T-helper 2 cell treated with Interferon-gamma antibody and Interleukin-4, amounts not matched to agents 100 ng/mL and 5 ng/mL, for 36 hours (primary cell): ENCODE measurements at regions not wholly inside any gene's neighbourhood (a gene's known extent, or its start where the extent isn't known, plus 50 kb on each side); places are given as distances from the start of the nearest gene placed in this dataset.
"Not testable (repeated sequence)": the region's sequence is repeated elsewhere in the genome, so short reads cannot be mapped to it uniquely, and the experiment has no call there.

Experiments
- intact Hi-C: fragments of 100-400 bp; cut with micrococcal nuclease; formaldehyde crosslinking; loops from one replicate; pipeline ENCODE4 v1.15.1; 2023

DNA sequence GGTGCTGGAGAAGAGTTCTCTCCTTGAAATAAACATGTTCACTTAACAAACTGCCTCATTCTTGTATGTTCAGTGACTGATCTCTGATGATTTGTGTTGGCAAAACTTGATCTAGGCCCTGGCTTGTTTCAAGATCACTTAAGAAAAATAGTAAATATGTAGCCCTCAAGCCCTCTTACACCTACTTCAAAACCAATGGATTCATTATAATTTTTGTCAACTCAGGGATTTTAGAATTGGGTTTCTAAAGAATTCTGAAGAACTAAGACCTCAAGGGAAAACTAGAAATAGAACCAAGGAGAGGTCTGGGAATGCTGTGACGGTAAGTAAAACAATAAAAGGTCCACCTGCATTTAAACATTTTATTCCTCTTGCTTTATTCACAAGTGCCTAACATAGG lies 1731.6 kb upstream of the CELF4 start:
- intact Hi-C loops = no loop called here

- intact Hi-C loops = no loop called here
Observed at GRCh38 chr18:39296293-39296888, 1730.8 kb upstream of the CELF4 start.

DNA sequence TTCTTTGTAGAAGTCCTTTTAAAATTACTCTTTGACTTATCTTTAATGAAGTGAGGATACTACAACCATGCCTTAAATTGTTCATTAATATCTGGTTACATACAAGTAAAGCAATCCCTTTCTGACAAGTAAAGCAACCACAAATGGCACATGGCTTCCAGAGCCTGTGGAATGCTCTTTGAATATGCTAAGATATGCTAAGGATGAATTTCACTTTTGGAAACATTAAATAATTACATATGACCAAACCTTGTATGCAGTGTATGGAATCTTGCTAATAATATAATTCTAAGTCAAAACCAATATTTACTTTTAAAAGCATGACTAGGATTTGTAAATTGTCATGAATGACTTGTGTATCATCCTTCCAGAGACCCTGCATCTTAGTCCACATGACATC lies 1711.2 kb upstream of the CELF4 start:
- intact Hi-C loops = no loop called here

DNA sequence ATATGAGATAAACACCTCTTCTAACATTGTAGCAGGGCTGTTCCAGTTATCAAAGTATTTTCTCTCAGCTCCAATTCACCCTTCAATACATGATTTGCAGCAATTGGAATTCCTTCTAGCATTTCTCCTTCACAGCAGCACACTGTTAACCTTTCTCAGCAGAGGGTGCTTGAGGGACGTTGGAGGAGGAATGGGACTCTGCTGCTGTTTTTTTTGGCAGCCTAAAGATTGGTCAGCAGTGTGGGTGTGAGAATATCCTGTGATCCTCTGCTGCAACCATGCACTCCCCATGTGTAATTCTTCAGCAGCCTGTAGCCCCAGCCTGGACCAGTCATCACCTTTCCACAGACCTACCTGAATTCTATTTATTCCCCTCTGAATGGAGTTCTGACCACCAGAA lies 1708.9 kb upstream of the CELF4 start:
- intact Hi-C loops = no loop called here

- intact Hi-C loops = no loop called here
Observed at GRCh38 chr18:39272230-39272629, 1706.6 kb upstream of the CELF4 start.

DNA sequence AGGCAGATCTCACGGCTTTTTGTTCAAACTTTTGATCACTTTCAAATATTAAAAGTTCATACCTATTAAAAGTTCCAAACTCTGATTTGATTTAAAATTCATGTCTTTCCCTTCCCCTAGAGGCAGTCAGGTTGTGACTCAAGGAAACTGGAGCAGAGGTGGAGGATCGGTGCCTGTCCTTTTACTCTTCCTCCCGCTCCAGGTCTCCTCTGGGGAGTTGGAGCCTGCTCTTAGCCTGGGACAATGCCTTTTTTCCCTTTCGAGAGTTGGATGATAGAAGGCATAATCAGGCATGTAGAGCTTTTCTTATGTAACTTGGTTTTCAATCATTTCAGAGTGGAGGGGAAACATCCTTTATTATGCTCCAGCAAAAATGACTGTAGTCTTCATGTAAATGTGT lies 1706.1 kb upstream of the CELF4 start:
- intact Hi-C loops = no loop called here

DNA sequence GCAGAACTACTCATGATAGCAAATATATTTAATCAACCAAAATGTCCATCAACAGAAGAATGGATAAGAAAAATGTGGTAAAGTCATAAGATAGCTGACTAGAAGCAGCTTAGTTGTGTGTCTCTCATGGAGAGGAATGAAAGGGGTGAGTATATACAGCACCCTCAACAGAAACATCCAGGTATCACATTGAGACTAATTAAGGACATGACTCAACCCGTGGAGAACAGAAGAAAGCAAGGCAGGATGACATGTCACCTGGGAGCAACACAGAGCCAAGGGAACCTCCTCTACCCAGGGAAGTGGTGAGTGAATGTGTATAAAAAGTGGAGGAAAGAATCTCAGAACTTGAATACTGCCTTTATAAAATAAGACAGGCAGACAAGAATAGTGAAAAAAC lies 1695.0 kb upstream of the CELF4 start:
- intact Hi-C loops = no loop called here

GRCh38 chr18:39259736-39260135 lies 1694.1 kb upstream of the CELF4 start:
- intact Hi-C loops = no loop called here

GRCh38 chr18:39244242-39244641 lies 1678.6 kb upstream of the CELF4 start:
- intact Hi-C loops = no loop called here

DNA sequence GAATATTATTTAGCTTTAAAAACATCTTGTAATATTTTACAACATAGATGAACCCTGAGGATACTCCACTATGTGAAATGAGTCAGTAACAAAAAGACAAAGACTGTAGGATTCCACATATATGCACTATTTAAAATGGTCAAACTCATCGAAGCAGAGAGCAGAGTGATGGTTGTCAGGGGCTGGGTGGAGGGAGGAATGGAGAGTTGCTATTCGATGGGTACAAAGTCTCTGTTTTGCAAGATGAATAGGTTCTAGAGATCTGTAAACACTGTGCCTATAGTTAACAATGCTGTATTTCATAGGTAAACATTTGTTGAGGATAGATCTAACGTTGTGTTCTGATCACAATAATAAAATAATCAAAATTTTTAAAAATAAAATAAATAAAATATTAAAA lies 1675.9 kb upstream of the CELF4 start:
- intact Hi-C loops = no loop called here

DNA sequence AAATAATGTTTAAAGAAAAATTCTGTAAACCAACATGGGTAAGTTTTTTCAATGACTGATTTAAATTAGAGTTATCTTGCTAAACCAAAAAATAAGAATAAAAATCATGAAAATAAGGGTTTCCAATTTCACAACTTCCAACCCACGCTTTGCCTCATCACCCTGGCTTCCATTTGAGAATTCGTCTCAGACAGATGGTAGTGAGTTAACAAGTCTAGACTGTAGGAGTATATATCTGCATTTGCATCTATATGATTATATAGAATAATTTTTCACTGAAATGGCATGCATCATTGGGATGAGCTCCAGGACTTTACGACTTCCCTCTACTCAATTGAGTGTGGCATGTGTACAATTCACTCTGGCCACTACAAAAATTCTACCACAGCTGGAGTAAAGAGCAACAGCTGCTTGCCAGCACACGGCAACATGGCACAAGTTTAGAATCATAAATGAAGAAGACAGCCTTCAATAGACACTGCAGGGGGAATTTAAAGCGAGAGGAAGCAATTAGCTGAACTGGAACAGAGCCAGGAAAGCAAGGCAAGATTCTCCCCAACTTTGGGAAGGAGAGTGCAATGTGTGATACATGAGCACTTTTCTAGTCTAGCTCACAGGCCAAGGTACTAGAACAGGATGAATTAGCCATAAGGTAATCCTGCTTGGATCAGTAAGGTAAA lies 1673.5 kb upstream of the CELF4 start:
- intact Hi-C loops = no loop called here

DNA sequence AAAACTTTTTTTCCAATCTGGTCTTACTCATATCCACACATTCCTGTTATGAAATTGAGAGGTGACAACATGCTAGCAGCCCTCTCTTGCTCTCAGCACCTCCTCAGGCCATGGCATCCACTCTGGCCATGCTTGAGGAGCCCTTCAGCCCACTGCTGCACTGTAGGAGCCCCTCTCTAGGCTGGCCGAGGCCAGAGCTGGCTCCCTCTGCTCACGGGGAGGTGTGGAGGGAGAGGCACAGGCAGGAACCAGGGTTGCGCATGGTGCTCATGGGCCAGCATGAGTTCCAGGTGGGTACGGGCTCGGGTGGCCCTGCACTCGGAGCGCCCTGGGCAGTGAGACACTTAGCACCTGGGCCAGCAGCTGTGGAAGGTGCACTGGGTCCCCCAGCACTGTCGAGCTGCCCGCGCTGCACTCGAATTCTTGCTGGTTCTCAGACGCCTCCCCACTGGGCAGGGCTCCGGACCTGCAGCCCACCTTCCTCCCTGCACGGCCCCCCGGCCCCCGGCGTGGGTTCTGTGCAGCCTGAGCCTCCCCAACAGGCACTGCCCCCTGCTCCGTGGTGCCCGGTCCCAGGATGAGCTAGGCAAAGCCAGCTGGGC lies 1669.6 kb upstream of the CELF4 start:
- intact Hi-C loops = no loop called here

DNA sequence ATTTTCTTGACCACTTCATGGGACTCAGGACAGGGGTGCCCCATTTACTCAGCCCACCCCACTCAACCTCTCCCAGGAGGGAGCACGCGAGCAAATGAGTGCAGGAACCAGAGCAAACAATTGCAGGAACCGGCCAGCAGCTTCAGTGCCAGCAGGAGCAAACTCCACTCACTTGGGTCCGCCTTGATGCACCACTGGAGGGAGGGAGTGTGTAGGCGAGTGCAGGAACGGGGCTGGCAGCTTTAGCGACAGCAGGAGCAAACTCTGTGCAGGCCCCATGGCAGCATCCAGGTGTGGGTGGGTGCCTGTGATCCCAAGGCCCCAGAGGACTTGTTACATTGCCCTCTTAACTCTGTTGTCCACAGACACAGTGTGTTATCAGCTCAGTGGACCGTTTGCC lies 1667.3 kb upstream of the CELF4 start:
- intact Hi-C loops = no loop called here

- intact Hi-C loops = no loop called here
Observed at GRCh38 chr18:39232490-39232889, 1666.9 kb upstream of the CELF4 start.

DNA sequence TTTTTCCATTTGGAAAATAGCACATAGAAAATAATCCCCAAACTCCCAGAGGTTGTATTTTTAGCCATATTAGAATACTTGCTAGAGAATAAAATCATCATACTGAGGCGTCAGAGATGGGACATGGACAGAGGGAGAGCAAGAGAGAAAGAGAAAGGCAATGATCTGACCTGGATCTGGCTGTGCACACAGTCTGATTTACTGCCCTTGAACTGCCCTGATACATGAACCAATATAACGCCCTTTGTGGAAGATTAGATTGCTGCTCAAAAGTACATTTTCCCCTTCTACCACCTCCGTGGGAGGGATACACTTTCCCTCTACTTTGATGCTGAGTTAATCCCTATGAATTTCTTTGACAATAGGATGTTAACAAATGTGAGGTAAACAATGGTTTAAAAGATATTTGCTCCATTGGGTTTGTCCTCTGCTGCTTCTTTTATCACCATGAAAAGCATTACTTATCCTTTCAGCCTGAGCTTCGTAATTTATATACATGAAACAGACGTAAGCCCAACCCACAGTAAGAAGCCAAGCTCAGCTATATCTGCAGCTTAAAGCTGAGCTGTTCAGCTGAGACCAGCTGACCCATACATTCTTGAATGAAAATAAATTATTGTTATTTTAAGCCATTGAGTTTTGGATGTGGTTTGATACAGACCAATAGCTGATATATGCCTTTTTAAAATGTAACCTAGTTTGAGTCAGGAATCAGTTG lies 1664.6 kb upstream of the CELF4 start:
- intact Hi-C loops = no loop called here

DNA sequence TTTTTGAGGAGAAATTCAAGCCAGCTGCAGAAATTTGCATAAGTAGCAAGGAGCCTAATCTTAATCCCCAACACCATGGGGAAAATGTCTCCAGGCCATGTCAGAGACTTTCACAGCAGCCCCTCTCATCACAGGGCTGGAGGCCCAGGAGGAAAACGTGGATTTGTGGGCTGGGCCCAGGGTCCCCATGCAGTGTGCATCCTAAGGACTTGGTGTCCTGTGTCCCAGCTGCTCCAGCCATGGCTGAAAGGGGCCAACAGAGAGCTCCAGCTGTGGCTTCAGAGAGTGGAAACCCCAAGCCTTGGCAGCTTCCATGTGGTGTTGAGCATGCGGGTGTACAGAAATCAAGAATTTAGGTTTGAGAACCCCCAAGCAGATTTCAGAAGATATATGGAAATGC lies 1662.2 kb upstream of the CELF4 start:
- intact Hi-C loops = not testable (repeated sequence)

DNA sequence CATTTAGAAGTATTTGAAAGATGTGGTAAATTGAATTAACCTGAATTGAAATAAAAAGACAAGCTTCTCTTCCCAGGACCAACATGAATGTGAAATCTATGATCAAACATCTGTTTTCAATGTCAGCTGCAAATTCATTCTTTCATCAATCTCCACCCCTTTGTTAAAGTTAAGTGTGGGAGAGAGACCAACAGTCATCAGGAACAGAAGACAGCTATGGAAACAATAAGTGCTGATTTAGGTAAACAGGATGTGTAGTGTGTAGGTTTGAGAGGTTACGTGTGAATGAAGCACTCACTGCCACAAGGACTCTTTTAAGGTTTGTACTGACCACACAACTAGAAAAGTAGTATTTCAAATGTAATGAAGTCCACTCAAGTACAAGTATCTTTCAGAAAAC lies 1659.8 kb upstream of the CELF4 start:
- intact Hi-C loops = no loop called here

DNA sequence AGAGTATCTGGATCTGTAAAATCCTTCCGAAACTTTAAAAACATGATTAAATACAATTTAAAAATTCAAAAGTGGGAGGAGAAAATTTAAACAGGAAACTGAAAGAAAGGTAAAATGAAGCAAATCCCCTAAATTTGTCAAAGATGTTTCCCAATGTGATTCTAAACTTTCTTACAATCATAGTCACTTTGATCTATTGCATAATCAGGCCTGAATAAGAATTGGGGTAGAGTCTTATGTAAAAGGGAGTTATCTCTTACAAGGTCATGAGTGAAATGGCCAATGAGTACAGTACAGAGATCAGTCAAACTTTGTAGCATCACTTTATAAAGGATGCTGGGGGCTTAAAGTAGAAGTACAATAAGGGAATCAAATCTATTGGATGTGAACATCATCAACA lies 1657.7 kb upstream of the CELF4 start:
- intact Hi-C loops = no loop called here

- intact Hi-C loops = no loop called here
Observed at GRCh38 chr18:39215920-39216319, 1650.3 kb upstream of the CELF4 start.

GRCh38 chr18:39211461-39211860 lies 1645.9 kb upstream of the CELF4 start:
- intact Hi-C loops = no loop called here

DNA sequence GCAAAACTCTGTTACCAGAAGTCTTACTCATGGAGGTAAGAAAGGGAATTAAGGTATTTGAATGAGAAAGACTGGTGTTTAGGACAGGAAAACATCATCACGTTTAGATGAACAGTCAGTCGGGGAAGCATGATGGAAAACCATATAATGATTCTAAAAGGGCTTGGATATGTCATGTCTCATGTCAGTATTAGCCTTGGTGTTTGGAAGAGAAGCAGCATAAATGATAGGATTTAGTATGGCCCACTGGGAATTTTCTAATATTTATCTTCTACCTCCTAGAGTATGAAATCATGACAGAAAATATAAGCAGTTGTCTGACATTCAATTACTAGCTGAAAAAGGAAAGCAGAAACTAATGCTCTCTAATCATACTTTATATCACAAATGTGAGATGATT lies 1643.6 kb upstream of the CELF4 start:
- intact Hi-C loops = no loop called here

DNA sequence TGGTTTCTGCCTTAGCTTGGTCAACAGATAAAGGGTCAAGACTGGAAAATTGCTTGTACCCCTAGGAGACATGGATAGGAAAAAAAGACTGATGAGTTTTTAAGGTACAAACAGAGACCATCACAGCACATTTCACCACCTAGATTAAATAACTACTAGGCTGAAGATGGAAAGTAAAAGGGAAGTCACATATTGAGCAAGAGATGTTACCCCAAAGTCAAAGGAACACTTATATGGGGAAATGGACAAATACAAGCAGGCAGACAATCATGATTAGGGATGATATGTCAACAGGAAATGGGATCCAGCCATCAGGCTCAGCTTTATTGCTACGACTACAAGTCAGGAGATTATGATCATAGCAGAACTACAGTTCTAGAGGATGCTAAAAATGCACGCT lies 1643.1 kb upstream of the CELF4 start:
- intact Hi-C loops = no loop called here

DNA sequence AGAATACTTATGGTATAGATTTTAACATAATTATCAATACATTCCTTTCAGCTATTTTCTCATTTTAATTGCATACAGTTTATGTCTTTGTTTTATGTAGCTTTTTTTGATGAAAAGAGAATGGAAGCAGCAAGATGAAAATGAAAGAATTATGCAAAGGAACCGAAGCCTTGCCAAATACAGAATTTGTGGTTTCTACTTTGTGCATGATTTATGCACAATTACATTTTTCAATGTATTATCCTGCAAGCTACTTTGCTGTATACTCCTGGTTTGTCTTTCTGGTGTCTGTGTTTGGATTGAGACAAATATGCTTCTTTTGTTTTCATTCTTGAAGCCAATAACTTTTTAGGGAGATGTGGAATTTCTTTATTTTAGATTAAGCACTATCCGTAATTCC lies 1642.6 kb upstream of the CELF4 start:
- intact Hi-C loops = no loop called here
